Prostate gland (tissue), 2 donors: ENCODE measurements at regions not wholly inside any gene's neighbourhood (a gene's known extent, or its start where the extent isn't known, plus 50 kb on each side); places are given as distances from the start of the nearest gene placed in this dataset.

Experiments
- CTCF ChIP-seq, 4 experiments: fragments of 200-600 bp in 2 of 4; fragments of 450-650 bp in 2 of 4; sonication (generic) in 2 of 4; IDR thresholded peaks; 1 replicate in 3 of 4; 2 replicates in 1 of 4; pipeline ENCODE4 v1.5.1; 2016 to 2019; ENCODE audit warnings: antibody characterized with exemption in 4 of 4, mild to moderate bottlenecking in 2 of 4, moderate library complexity in 2 of 4
- POLR2A ChIP-seq: fragments of 450-650 bp; IDR thresholded peaks from one replicate; pipeline ENCODE4 v1.6.1; 2016; ENCODE audit warnings: antibody characterized with exemption, mild to moderate bottlenecking
- POLR2AphosphoS5 ChIP-seq: sonication (generic); formaldehyde crosslinking; IDR thresholded peaks from one replicate; pipeline ENCODE4 v1.6.1; 2017; ENCODE audit warnings: antibody characterized with exemption

- TF ChIP-seq CTCF (IDR thresholded peaks at IDR 0.05) (no peak), POLR2A (no peak), POLR2AphosphoS5 (no peak)
These were observed 52.9 kb upstream of the PTPDC1 start for GRCh38 chr9:94031380-94031779.
